Activated CD4-positive, CD25-positive, alpha-beta regulatory T cell treated with anti-CD3 and anti-CD28 coated beads, Interleukin-2, amount 50 U/mL, for 16 hours (primary cell): ENCODE measurements at regions not wholly inside any gene's neighbourhood (a gene's known extent, or its start where the extent isn't known, plus 50 kb on each side); places are given as distances from the start of the nearest gene placed in this dataset.

Experiments used
- DNase-seq: peaks from one replicate; pipeline ENCODE4 v3.0.0-alpha.2; 2020; ENCODE audit warnings: low read depth, low spot score

- no peak for DNase-seq
Measured at GRCh38 chr13:29713839-29714238, 118.4 kb upstream of the SLC7A1 start.

GRCh38 chr13:29711776-29712175, 116.3 kb upstream of the SLC7A1 start:
- DNase-seq, result no peak

GRCh38 chr13:29710511-29710910, 115.0 kb upstream of the SLC7A1 start:
- no peak for DNase-seq

- no peak for DNase-seq
Measured at GRCh38 chr13:29709407-29710069, 114.0 kb upstream of the SLC7A1 start.

GRCh38 chr13:29707876-29708543, 112.5 kb upstream of the SLC7A1 start:
- DNase-seq, result peak; percentile 9

- no peak for DNase-seq
Measured at GRCh38 chr13:29706923-29707322, 111.4 kb upstream of the SLC7A1 start.

- DNase-seq, result no peak
Measured at GRCh38 chr13:29704648-29705047, 109.2 kb upstream of the SLC7A1 start.

GRCh38 chr13:29703421-29703820, 107.9 kb upstream of the SLC7A1 start:
- no peak for DNase-seq

GRCh38 chr13:29702912-29703351, 107.4 kb upstream of the SLC7A1 start:
- DNase-seq, result no peak

GRCh38 chr13:29698106-29698505, 102.6 kb upstream of the SLC7A1 start:
- DNase-seq, result no peak

- no peak for DNase-seq
Measured at GRCh38 chr13:29696606-29697005, 101.1 kb upstream of the SLC7A1 start.

GRCh38 chr13:29693275-29693945, 97.9 kb upstream of the SLC7A1 start:
- no peak for DNase-seq

GRCh38 chr13:29689548-29689947, 94.1 kb upstream of the SLC7A1 start:
- no peak for DNase-seq

GRCh38 chr13:29688193-29688592, 92.7 kb upstream of the SLC7A1 start:
- DNase-seq, result no peak

GRCh38 chr13:29684441-29684840, 89.0 kb upstream of the SLC7A1 start:
- DNase-seq, result no peak

GRCh38 chr13:29683041-29683440, 87.6 kb upstream of the SLC7A1 start:
- DNase-seq, result no peak

- DNase-seq, result no peak
Measured at GRCh38 chr13:29681864-29682263, 86.4 kb upstream of the SLC7A1 start.

- no peak for DNase-seq
Measured at GRCh38 chr13:29679396-29680053, 84.0 kb upstream of the SLC7A1 start.

- DNase-seq, result no peak
Measured at GRCh38 chr13:29677627-29678026, 82.1 kb upstream of the SLC7A1 start.

- DNase-seq, result no peak
Measured at GRCh38 chr13:29676941-29677452, 81.5 kb upstream of the SLC7A1 start.

GRCh38 chr13:29676535-29676934, 81.0 kb upstream of the SLC7A1 start:
- no peak for DNase-seq

GRCh38 chr13:29674532-29674931, 79.0 kb upstream of the SLC7A1 start:
- no peak for DNase-seq
